OCI-LY7 (cell line): ENCODE measurements at regions not wholly inside any gene's neighbourhood (a gene's known extent, or its start where the extent isn't known, plus 50 kb on each side); places are given as distances from the start of the nearest gene placed in this dataset.
"Not testable (repeated sequence)": the region's sequence is repeated elsewhere in the genome, so short reads cannot be mapped to it uniquely, and the experiment has no call there.

ENCODE experiments used
- BruUV-seq: library from RNA; stranded (reverse); fragments of 400-500 nt; replicated peaks from 2 replicates; lab custom pipeline; 2021; lab: Mats Ljungman, UMichigan
- CTCF ChIA-PET: fragments of 300-600 bp; sonication (Branson Sonifier 250); formaldehyde crosslinking; loops from one replicate; lab custom pipeline; 2022; ENCODE audit warnings: antibody characterized with exemption; ENCODE audit not compliant: unreplicated experiment; lab: Charles Lee
- POLR2A ChIA-PET: fragments of 300-600 bp; sonication (Branson Sonifier 250); formaldehyde crosslinking; loops from one replicate; lab custom pipeline; 2022; ENCODE audit warnings: antibody characterized with exemption; lab: Charles Lee
- DNase-seq: peaks from one replicate; pipeline ENCODE4 v3.0.0-alpha.2; 2015; ENCODE audit warnings: low spot score
- H2AFZ ChIP-seq: fragments of 200-600 bp; sonication (generic), shearing (Covaris generic); 2 replicates; pipeline ENCODE4 v1.6.1; 2014; ENCODE audit warnings: mild to moderate bottlenecking, antibody characterized with exemption, low read length, moderate library complexity
- H3K27ac ChIP-seq: fragments of 200-600 bp; sonication (generic); 2 replicates; pipeline ENCODE4 v1.5.1; 2014; ENCODE audit warnings: mixed run types, low read depth, mild to moderate bottlenecking, moderate library complexity, low read length, inconsistent platforms; ENCODE audit not compliant: poor library complexity, severe bottlenecking
- H3K36me3 ChIP-seq: fragments of 200-600 bp; sonication (generic); 2 replicates; pipeline ENCODE4 v1.6.1; 2014; ENCODE audit warnings: mild to moderate bottlenecking, antibody characterized with exemption, low read length, moderate library complexity, mixed read lengths; ENCODE audit not compliant: insufficient read depth
- H3K4me1 ChIP-seq: fragments of 200-600 bp; sonication (generic); 2 replicates; pipeline ENCODE4 v1.5.1; 2014; ENCODE audit warnings: mild to moderate bottlenecking, low read length; ENCODE audit not compliant: insufficient read depth, poor library complexity, severe bottlenecking
- H3K4me2 ChIP-seq: fragments of 200-600 bp; sonication (generic); 2 replicates; pipeline ENCODE4 v1.6.1; 2014; ENCODE audit warnings: mild to moderate bottlenecking, low read length
- H3K4me3 ChIP-seq: fragments of 200-600 bp; sonication (generic); 2 replicates; pipeline ENCODE4 v1.5.1; 2014; ENCODE audit warnings: mild to moderate bottlenecking, low read depth, low read length; ENCODE audit not compliant: poor library complexity, severe bottlenecking
- H3K79me2 ChIP-seq: fragments of 200-600 bp; sonication (generic); 2 replicates; pipeline ENCODE4 v1.6.1; 2016; ENCODE audit warnings: low read depth, mild to moderate bottlenecking, low read length, moderate library complexity, mixed read lengths; ENCODE audit not compliant: insufficient read depth
- H3K9me2 ChIP-seq: fragments of 200-600 bp; sonication (generic); 2 replicates; pipeline ENCODE4 v1.6.1; 2016; ENCODE audit warnings: mild to moderate bottlenecking, low read length, mixed read lengths; ENCODE audit not compliant: insufficient read depth
- H3K9me3 ChIP-seq: fragments of 200-600 bp; sonication (generic); 2 replicates; pipeline ENCODE4 v1.6.1; 2014; ENCODE audit warnings: mild to moderate bottlenecking, mixed run types, low read length, mixed read lengths
- H4K20me1 ChIP-seq: fragments of 200-600 bp; sonication (generic); 2 replicates; pipeline ENCODE4 v1.6.1; 2014; ENCODE audit warnings: mild to moderate bottlenecking, antibody characterized with exemption, low read length, moderate library complexity, mixed read lengths; ENCODE audit not compliant: insufficient read depth
- CTCF ChIP-seq: fragments of 200-600 bp; sonication (generic); conservative IDR thresholded peaks from 2 replicates; pipeline ENCODE4 v1.5.1; 2014; ENCODE audit warnings: mild to moderate bottlenecking, antibody characterized with exemption, low read length, moderate library complexity, mixed read lengths
- EZH2phosphoT487 ChIP-seq: fragments of 200-600 bp; sonication (generic); IDR thresholded peaks from 2 replicates; pipeline ENCODE4 v1.6.1; 2018; ENCODE audit warnings: low read depth, borderline replicate concordance, mild to moderate bottlenecking, mixed run types, antibody characterized with exemption, low read length, moderate library complexity, mixed read lengths
- intact Hi-C: fragments of 100-400 bp; cut with micrococcal nuclease; formaldehyde crosslinking; loops from one replicate; pipeline ENCODE4 v1.10.0; 2022; ENCODE audit not compliant: unreplicated experiment

GRCh38 chrX:137926090-137926489 lies 360.2 kb downstream of the ZIC3 start:
- no peak overlapping the region for H3K4me2 ChIP-seq
- ChIA-PET POLR2A (no interaction called here), CTCF (no interaction called here)

GRCh38 chrX:137929951-137930350 lies 364.0 kb downstream of the ZIC3 start:
- no peaks in the 10 kb centered on the region for H3K36me3 ChIP-seq
- no peak overlapping the region for H3K4me3 ChIP-seq
- no peak overlapping the region for H3K4me2 ChIP-seq
- no peaks in the 10 kb centered on the region for H4K20me1 ChIP-seq
- DNase-seq: no peak
- no peaks in the 10 kb centered on the region for H3K4me1 ChIP-seq
- no peak for TF ChIP-seq CTCF
- TF ChIP-seq EZH2phosphoT487: no peak
- H3K9me2 ChIP-seq: no peaks in the 10 kb centered on the region
- CTCF ChIA-PET: no interaction called here
- BruUV-seq: no TSS peak
- H2AFZ ChIP-seq: no peak overlapping the region
- no peak overlapping the region for H3K27ac ChIP-seq
- H3K9me3 ChIP-seq: no peaks in the 10 kb centered on the region
- intact Hi-C loops: no loop called here
- POLR2A ChIA-PET: no interaction called here
- H3K79me2 ChIP-seq: no peaks in the 10 kb centered on the region

More at GRCh38 chrX:137926090-137926489, 360.2 kb downstream of the ZIC3 start:
- intact Hi-C loops: no loop called here
- no peaks in the 10 kb centered on the region for H3K4me1 ChIP-seq
- H4K20me1 ChIP-seq: no peaks in the 10 kb centered on the region
- H3K79me2 ChIP-seq: no peaks in the 10 kb centered on the region
- H2AFZ ChIP-seq: no peak overlapping the region
- H3K4me3 ChIP-seq: no peak overlapping the region
- BruUV-seq: no TSS peak
- TF ChIP-seq EZH2phosphoT487 (no peak), CTCF (peak; percentile 62)
- H3K9me2 ChIP-seq: no peaks in the 10 kb centered on the region
- H3K27ac ChIP-seq: no peak overlapping the region
- H3K9me3 ChIP-seq: no peaks in the 10 kb centered on the region
- peak; percentile 5 for DNase-seq
- H3K36me3 ChIP-seq: no peaks in the 10 kb centered on the region

GRCh38 chrX:137930533-137930932 lies 364.6 kb downstream of the ZIC3 start:
- H3K9me2 ChIP-seq: no peaks in the 10 kb centered on the region
- no peaks in the 10 kb centered on the region for H3K9me3 ChIP-seq
- H3K79me2 ChIP-seq: no peaks in the 10 kb centered on the region
- H3K4me2 ChIP-seq: no peak overlapping the region
- no peak overlapping the region for H2AFZ ChIP-seq
- ChIA-PET POLR2A (no interaction called here), CTCF (no interaction called here)
- no peaks in the 10 kb centered on the region for H3K36me3 ChIP-seq
- intact Hi-C loops: no loop called here
- H3K4me3 ChIP-seq: no peak overlapping the region
- no peaks in the 10 kb centered on the region for H4K20me1 ChIP-seq
- BruUV-seq: no TSS peak
- DNase-seq: no peak
- TF ChIP-seq EZH2phosphoT487 (no peak), CTCF (no peak)
- H3K27ac ChIP-seq: no peak overlapping the region
- H3K4me1 ChIP-seq: no peaks in the 10 kb centered on the region

- H3K9me2 ChIP-seq, H3K36me3 ChIP-seq, POLR2A ChIA-PET, H3K9me3 ChIP-seq, H3K4me3 ChIP-seq, H3K4me1 ChIP-seq, H3K79me2 ChIP-seq, H3K4me2 ChIP-seq, H3K27ac ChIP-seq, H4K20me1 ChIP-seq, H2AFZ ChIP-seq, DNase-seq, intact Hi-C loops, CTCF ChIA-PET, BruUV-seq: not testable (repeated sequence)
Measured at GRCh38 chrX:137934214-137934613, 368.3 kb downstream of the ZIC3 start.
